Spleen (tissue), 11 donors: ENCODE measurements at regions not wholly inside any gene's neighbourhood (a gene's known extent, or its start where the extent isn't known, plus 50 kb on each side); places are given as distances from the start of the nearest gene placed in this dataset.

Experiments
- DNase-seq: peaks from one replicate; pipeline ENCODE4 v3.0.0-alpha.2; 2020
- H3K27ac ChIP-seq, 8 donors: fragments of 200-600 bp; sonication (generic) in 7 of 8; 1 replicate in 4 of 8; 2 replicates in 4 of 8; pipeline versions ENCODE4 v1.5.0 to v1.8.0; 2016 to 2021; ENCODE audit warnings: inconsistent platforms in 4 of 8, mild to moderate bottlenecking in 4 of 8, moderate library complexity in 1 of 8
- H3K27me3 ChIP-seq, 7 donors: fragments of 200-600 bp; sonication (generic) in 6 of 7; replicated peaks in 1 of 7; 1 replicate in 4 of 7; 2 replicates in 3 of 7; pipeline versions ENCODE4 v1.5.0 to v1.8.0; 2016 to 2021; ENCODE audit warnings: inconsistent platforms in 3 of 7, mild to moderate bottlenecking in 1 of 7
- H3K36me3 ChIP-seq, 6 donors: fragments of 200-600 bp; sonication (generic) in 5 of 6; 1 replicate in 4 of 6; 2 replicates in 2 of 6; pipeline versions ENCODE4 v1.5.0 to v1.8.0; 2016 to 2021; ENCODE audit warnings: inconsistent platforms in 2 of 6
- H3K4me1 ChIP-seq, 6 donors: fragments of 200-600 bp; sonication (generic) in 5 of 6; 1 replicate in 3 of 6; 2 replicates in 3 of 6; pipeline versions ENCODE4 v1.5.0 to v1.8.0; 2016 to 2021; ENCODE audit warnings: inconsistent platforms in 3 of 6
- H3K4me3 ChIP-seq, 8 donors: fragments of 200-600 bp; sonication (generic) in 7 of 8; 1 replicate in 4 of 8; 2 replicates in 4 of 8; pipeline versions ENCODE4 v1.5.0 to v1.8.0; 2016 to 2021; ENCODE audit warnings: inconsistent platforms in 4 of 8, mild to moderate bottlenecking in 4 of 8, moderate library complexity in 2 of 8
- H3K9me3 ChIP-seq, 8 donors: fragments of 200-600 bp; sonication (generic) in 7 of 8; 1 replicate in 4 of 8; 2 replicates in 4 of 8; pipeline versions ENCODE4 v1.5.0 to v1.8.0; 2016 to 2021; ENCODE audit warnings: inconsistent platforms in 4 of 8
- POLR2A ChIP-seq, 3 donors: fragments of 450-650 bp; IDR thresholded peaks; one replicate each; pipeline ENCODE4 v1.5.1; 2017; ENCODE audit warnings: antibody characterized with exemption in 3 of 3, mild to moderate bottlenecking in 1 of 3
- POLR2AphosphoS5 ChIP-seq, 3 donors: sonication (generic); formaldehyde crosslinking; IDR thresholded peaks; one replicate each; pipeline ENCODE4 v1.5.1; 2017; ENCODE audit warnings: antibody characterized with exemption in 3 of 3
- WGBS, 5 donors: extraction: QIAGEN DNeasy Blood & Tissue Kit in 3 of 5; methylation state at CpG; one replicate each; pipeline versions ENCODE4 v1.1.5 to v1.1.7; 2013 to 2018; 5-methylcytosine and 5-hydroxymethylcytosine counted together
- intact Hi-C: fragments of 100-400 bp; cut with DNase I; formaldehyde crosslinking; loops from one replicate; pipeline ENCODE4 v1.15.0; 2023; ENCODE audit warnings: low total_unique reads
- TF ChIP-seq, protein P1 (sequence below), 11 experiments: fragments of 200-600 bp in 7 of 11; fragments of 450-650 bp in 4 of 11; sonication (generic) in 4 of 11; IDR thresholded peaks in 8 of 11; conservative IDR thresholded peaks in 3 of 11; 1 replicate in 7 of 11; 2 replicates in 4 of 11; pipeline versions ENCODE4 v1.4.0 to v1.8.0; 2016 to 2021; ENCODE audit warnings: antibody characterized with exemption in 11 of 11, inconsistent platforms in 4 of 11, mild to moderate bottlenecking in 1 of 11
- donor health status: healthy with polysubstance abuse.
- donor health status: DM: no; HTN: no; CAD: no; lungs with moderate emphysema.
- donor health status: DM: no; HTN: no; CAD: no.
- donor health status: Bipolar disorder and iron deficiency.
- donor health status: healthy.
- donor health status: DM: no; HTN: no; CAD: no.
- donor health status: DM: yes; HTN: yes; CAD: no.

DNA sequence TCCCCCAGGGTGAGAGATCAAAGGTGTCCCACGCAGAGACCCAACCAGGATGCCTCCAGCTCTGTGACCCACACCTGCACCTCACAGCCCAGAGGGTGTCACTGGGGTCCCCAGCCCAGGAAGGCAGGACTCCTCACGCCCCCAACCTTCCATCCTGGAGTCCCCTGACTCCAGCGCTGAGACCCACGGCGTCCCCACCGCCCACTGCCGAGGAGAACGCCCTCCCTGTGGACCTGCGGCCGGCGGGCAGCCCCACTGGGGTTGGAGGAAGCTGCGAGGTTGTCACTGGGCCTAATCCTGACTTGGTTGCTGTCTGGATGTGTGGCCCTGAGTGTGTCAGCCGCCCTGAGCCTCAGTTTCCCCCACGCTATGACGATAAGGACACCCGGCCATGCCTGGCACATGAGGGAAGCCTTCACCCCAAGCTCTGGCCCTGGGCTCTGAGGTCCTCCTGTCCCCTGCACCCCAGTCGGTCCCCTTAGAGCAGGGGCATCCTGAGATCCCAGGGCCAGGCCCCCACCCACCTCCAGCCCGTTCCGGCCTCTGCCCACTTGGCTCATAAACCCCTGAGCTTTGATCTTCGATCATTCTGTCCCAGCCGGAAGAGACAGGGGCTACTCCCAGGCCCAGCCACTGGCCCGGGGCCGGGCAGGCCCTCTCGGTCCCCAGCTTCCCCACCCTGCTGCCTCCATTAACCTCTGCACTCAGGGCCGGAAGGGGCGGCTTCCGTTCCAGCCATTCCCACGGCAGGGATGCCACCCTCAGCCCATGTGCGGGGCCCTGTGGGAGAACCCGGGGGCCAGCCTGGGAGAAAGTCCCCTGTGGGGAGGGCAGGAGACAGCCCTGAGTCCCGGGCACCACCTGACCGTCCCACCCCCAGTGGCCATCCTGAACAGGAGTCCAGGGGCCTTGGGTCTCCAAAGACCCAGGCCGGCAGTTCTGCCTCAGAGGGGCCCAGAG, 113.2 kb downstream of the MICALL2 start:
- intact Hi-C loops = no loop called here
- H3K27ac ChIP-seq = no peak overlapping the region
- no peaks in the 10 kb centered on the region for H3K36me3 ChIP-seq
- DNase-seq = peak; percentile 64
- no peaks in the 10 kb centered on the region for H3K4me1 ChIP-seq
- H3K4me3 ChIP-seq = no peak overlapping the region
- 72 to 81% (median 76%) methylated on average over 31 to 33 of the region's 33 CpGs for WGBS, 5 donors
- TF ChIP-seq, protein P1, sequence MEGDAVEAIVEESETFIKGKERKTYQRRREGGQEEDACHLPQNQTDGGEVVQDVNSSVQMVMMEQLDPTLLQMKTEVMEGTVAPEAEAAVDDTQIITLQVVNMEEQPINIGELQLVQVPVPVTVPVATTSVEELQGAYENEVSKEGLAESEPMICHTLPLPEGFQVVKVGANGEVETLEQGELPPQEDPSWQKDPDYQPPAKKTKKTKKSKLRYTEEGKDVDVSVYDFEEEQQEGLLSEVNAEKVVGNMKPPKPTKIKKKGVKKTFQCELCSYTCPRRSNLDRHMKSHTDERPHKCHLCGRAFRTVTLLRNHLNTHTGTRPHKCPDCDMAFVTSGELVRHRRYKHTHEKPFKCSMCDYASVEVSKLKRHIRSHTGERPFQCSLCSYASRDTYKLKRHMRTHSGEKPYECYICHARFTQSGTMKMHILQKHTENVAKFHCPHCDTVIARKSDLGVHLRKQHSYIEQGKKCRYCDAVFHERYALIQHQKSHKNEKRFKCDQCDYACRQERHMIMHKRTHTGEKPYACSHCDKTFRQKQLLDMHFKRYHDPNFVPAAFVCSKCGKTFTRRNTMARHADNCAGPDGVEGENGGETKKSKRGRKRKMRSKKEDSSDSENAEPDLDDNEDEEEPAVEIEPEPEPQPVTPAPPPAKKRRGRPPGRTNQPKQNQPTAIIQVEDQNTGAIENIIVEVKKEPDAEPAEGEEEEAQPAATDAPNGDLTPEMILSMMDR (IDR thresholded peaks at IDR 0.05 in 8 of 11, conservative IDR thresholded peaks at IDR 0.05 in 3 of 11) = no peak
- TF ChIP-seq POLR2A (IDR thresholded peaks at IDR 0.05) = no peak
- H3K9me3 ChIP-seq = peaks cover 0 to 6% (median 0%) of the 10 kb centered on the region in 8 donors
- H3K27me3 ChIP-seq = peaks cover 0 to 73% (median 20%) of the 10 kb centered on the region in 7 donors

DNA sequence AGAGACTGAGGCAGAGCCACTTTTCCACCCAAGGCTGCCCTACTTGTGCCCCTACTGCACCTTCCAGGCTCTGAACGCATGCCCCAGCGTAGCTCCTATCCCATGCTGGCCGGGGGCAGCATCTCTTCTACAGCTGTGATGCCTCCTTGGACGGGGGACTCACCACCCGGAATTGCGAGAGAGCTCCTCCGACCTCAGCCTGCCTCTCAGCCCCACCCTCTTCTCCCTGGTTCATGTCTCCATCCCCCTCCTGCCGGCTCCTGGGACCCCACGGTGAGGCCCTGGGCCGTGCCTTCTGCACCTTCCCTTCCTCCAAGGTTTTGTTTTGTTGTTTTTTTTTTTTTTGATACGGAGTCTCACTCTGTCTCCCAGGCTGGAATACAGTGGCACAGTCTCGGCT, 112.4 kb downstream of the MICALL2 start:
- Histone ChIP-seq H3K36me3 (no peaks in the 10 kb centered on the region), H3K27me3 (peaks cover 0 to 73% (median 18%) of the 10 kb centered on the region in 7 donors), H3K4me3 (no peak overlapping the region), H3K27ac (no peak overlapping the region), H3K9me3 (peaks cover 0 to 6% (median 0%) of the 10 kb centered on the region in 8 donors), H3K4me1 (no peaks in the 10 kb centered on the region)
- 73 to 91% (median 80%) methylated on average over 12 of the region's 12 CpGs for WGBS, 5 donors
- DNase-seq = no peak
- intact Hi-C loops = no loop called here
- TF ChIP-seq, protein P1 (IDR thresholded peaks at IDR 0.05 in 8 of 11, conservative IDR thresholded peaks at IDR 0.05 in 3 of 11) = no peak
- TF ChIP-seq POLR2AphosphoS5 (IDR thresholded peaks at IDR 0.05) (no peak), POLR2A (IDR thresholded peaks at IDR 0.05) (no peak)

- Histone ChIP-seq H3K9me3 (peaks cover 0 to 5% (median 0%) of the 10 kb centered on the region in 8 donors), H3K27ac (no peak overlapping the region), H3K4me3 (no peak overlapping the region), H3K27me3 (peaks cover 0 to 80% (median 28%) of the 10 kb centered on the region in 7 donors), H3K36me3 (no peaks in the 10 kb centered on the region), H3K4me1 (no peaks in the 10 kb centered on the region)
- TF ChIP-seq, protein P1 (IDR thresholded peaks at IDR 0.05 in 8 of 11, conservative IDR thresholded peaks at IDR 0.05 in 3 of 11) = no peak
- no peak for TF ChIP-seq POLR2A (IDR thresholded peaks at IDR 0.05)
- no peak for TF ChIP-seq POLR2AphosphoS5 (IDR thresholded peaks at IDR 0.05)
- intact Hi-C loops = no loop called here
- peak; percentile 58 for DNase-seq
- WGBS, 5 donors = 54 to 69% (median 59%) methylated on average over 23 to 28 of the region's 28 CpGs
Observed at GRCh38 chr7:1348096-1348822, 111.0 kb downstream of the MICALL2 start.
